HG03571 (cell line): ENCODE measurements at regions not wholly inside any gene's neighbourhood (a gene's known extent, or its start where the extent isn't known, plus 50 kb on each side); places are given as distances from the start of the nearest gene placed in this dataset.
"Not testable (repeated sequence)": the region's sequence is repeated elsewhere in the genome, so short reads cannot be mapped to it uniquely, and the experiment has no call there.

Experiments
- ATAC-seq: cut with Tn5 transposase; IDR thresholded peaks from one replicate; pipeline ENCODE4 v1.9.1; 2021; ENCODE audit not compliant: unreplicated experiment

GRCh38 chr3:105140899-105141367, 225.8 kb upstream of the ALCAM start:
- peak; percentile 51 for ATAC-seq

GRCh38 chr3:105144837-105145236, 221.9 kb upstream of the ALCAM start:
- ATAC-seq, result no peak

- ATAC-seq, result no peak
Observed at GRCh38 chr3:105145511-105145910, 221.2 kb upstream of the ALCAM start.

- ATAC-seq, result not testable (repeated sequence)
Observed at GRCh38 chr3:105149197-105149596, 217.5 kb upstream of the ALCAM start.

GRCh38 chr3:105152987-105153386, 213.7 kb upstream of the ALCAM start:
- ATAC-seq, result no peak

GRCh38 chr3:105154692-105155091, 212.0 kb upstream of the ALCAM start:
- ATAC-seq, result no peak

- ATAC-seq, result no peak
Observed at GRCh38 chr3:105157067-105157765, 209.5 kb upstream of the ALCAM start.

- ATAC-seq, result no peak
Observed at GRCh38 chr3:105157766-105158085, 209.0 kb upstream of the ALCAM start.

- ATAC-seq, result no peak
Observed at GRCh38 chr3:105158286-105158685, 208.4 kb upstream of the ALCAM start.

GRCh38 chr3:105162448-105162847, 204.3 kb upstream of the ALCAM start:
- no peak for ATAC-seq

- ATAC-seq, result no peak
Observed at GRCh38 chr3:105166893-105167292, 199.8 kb upstream of the ALCAM start.

- ATAC-seq, result no peak
Observed at GRCh38 chr3:105170423-105170822, 196.3 kb upstream of the ALCAM start.

- ATAC-seq, result no peak
Observed at GRCh38 chr3:105174017-105174615, 192.6 kb upstream of the ALCAM start.

GRCh38 chr3:105177576-105177975, 189.1 kb upstream of the ALCAM start:
- no peak for ATAC-seq

- ATAC-seq, result no peak
Observed at GRCh38 chr3:105187344-105187743, 179.4 kb upstream of the ALCAM start.

- ATAC-seq, result no peak
Observed at GRCh38 chr3:105195260-105195659, 171.4 kb upstream of the ALCAM start.

GRCh38 chr3:105197863-105198262, 168.8 kb upstream of the ALCAM start:
- no peak for ATAC-seq

GRCh38 chr3:105199217-105199616, 167.5 kb upstream of the ALCAM start:
- no peak for ATAC-seq

GRCh38 chr3:105210141-105210540, 156.6 kb upstream of the ALCAM start:
- ATAC-seq, result no peak

- no peak for ATAC-seq
Observed at GRCh38 chr3:105214590-105214989, 152.1 kb upstream of the ALCAM start.

- ATAC-seq, result no peak
Observed at GRCh38 chr3:105222568-105223093, 144.1 kb upstream of the ALCAM start.

- ATAC-seq, result no peak
Observed at GRCh38 chr3:105223815-105224214, 142.9 kb upstream of the ALCAM start.

GRCh38 chr3:105228696-105229095, 138.0 kb upstream of the ALCAM start:
- ATAC-seq, result no peak
